Esophagus squamous epithelium (tissue), 4 donors: ENCODE measurements at regions not wholly inside any gene's neighbourhood (a gene's known extent, or its start where the extent isn't known, plus 50 kb on each side); places are given as distances from the start of the nearest gene placed in this dataset.

Source experiments
- POLR2A ChIP-seq, 4 donors: fragments of 450-650 bp; IDR thresholded peaks; one replicate each; pipeline ENCODE4 v1.6.1; 2017; ENCODE audit warnings: antibody characterized with exemption in 4 of 4, mild to moderate bottlenecking in 4 of 4, moderate library complexity in 3 of 4
- TF ChIP-seq, protein P1 (sequence below), 6 experiments: fragments of 450-650 bp in 4 of 6; fragments of 200-600 bp in 2 of 6; sonication (generic) in 2 of 6; IDR thresholded peaks; one replicate each; pipeline ENCODE4 v1.5.1; 2016 to 2019; ENCODE audit warnings: antibody characterized with exemption in 6 of 6, mild to moderate bottlenecking in 4 of 6, moderate library complexity in 4 of 6

DNA sequence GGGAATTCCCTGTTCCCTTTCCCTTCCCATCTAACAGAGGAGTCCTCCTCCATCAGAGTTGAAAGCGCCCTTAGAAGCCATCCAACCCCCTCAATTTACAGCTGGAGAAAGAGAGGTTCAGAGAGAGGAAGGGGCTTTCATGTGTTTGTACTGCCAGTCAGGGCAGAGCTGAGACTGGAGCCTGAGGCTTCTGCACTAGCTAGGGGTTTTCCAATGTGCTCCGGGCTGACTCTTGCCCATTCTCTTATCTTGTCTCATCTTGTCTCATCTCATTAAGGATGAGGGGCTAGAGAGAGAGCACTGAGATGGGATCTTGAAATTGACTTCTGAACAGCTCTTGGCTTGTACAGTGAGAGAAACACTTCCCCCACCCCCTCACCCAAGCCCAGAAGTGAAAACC, 67.4 kb upstream of the SHB start:
- TF ChIP-seq POLR2A (IDR thresholded peaks at IDR 0.05) = no peak
- TF ChIP-seq, protein P1, sequence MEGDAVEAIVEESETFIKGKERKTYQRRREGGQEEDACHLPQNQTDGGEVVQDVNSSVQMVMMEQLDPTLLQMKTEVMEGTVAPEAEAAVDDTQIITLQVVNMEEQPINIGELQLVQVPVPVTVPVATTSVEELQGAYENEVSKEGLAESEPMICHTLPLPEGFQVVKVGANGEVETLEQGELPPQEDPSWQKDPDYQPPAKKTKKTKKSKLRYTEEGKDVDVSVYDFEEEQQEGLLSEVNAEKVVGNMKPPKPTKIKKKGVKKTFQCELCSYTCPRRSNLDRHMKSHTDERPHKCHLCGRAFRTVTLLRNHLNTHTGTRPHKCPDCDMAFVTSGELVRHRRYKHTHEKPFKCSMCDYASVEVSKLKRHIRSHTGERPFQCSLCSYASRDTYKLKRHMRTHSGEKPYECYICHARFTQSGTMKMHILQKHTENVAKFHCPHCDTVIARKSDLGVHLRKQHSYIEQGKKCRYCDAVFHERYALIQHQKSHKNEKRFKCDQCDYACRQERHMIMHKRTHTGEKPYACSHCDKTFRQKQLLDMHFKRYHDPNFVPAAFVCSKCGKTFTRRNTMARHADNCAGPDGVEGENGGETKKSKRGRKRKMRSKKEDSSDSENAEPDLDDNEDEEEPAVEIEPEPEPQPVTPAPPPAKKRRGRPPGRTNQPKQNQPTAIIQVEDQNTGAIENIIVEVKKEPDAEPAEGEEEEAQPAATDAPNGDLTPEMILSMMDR (IDR thresholded peaks at IDR 0.05) = no peak
